ENCODE measurements at regions not wholly inside any gene's neighbourhood (a gene's known extent, or its start where the extent isn't known, plus 50 kb on each side); places are given as distances from the start of the nearest gene placed in this dataset.

DNA sequence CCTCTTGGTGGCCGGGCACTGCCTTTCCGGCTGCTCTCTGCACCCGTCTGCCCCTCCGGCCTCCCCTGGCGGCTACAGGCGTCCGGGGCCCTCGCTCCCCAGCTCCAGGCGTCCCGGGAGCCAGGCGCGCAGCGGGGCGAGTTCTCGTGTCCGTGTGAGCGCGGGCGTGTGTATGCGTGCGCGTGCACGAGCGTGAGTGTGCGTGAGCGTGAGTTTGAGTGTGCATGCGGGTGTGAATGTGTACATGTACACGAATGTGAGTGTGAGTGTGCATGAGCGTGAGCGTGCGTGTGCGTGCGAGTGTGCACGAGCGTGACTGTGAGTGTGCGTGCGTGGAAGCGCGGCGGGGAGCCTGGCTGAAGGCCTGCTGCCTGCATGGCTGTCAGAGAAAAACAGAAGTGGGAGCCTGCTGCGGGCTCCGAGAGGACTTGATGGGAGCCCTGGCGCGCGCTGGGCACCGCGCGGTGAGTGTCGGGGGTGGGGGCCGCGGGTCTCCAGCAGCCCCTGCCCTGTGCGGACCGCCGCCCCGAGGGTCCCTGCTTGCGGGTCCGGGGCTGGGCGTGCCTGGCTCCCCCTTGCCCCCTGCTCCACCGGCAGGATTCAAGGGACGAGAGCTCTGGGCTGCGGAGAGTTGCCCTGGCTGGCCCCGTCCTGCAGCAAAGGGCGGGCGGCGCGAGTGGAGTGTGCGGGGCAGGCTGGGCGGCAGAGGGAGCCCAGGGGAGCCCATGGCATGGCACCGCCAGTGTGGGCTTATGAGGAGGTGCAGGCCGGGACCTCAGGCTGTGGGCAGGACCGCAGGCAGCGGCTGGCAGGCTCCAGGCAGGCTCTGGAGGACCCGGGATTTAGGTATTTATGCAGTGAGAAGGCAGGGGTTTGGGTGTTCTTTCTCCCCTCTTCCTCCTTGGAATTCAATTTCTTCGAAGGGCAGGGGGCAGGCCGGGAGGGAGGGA, 75.8 kb upstream of the EN2 start:
- no peak for TF ChIP-seq POLR2A (IDR thresholded peaks at IDR 0.05; ENCODE audit: low read length)
- no peak for TF ChIP-seq GATA1 (IDR thresholded peaks at IDR 0.05; ENCODE audit: low read depth, low read length)

Measured in erythroblast (primary cell).